HEK293T (cell line): ENCODE measurements at regions not wholly inside any gene's neighbourhood (a gene's known extent, or its start where the extent isn't known, plus 50 kb on each side); places are given as distances from the start of the nearest gene placed in this dataset.

ENCODE experiments used
- ARNT ChIP-seq: fragments of 450-650 bp; IDR thresholded peaks from 2 replicates; pipeline ENCODE4 v1.6.1; 2017; ENCODE audit warnings: mild to moderate bottlenecking
- BHLHE40 ChIP-seq: fragments of 450-650 bp; IDR thresholded peaks from 2 replicates; pipeline ENCODE4 v1.6.1; 2016; ENCODE audit warnings: mild to moderate bottlenecking, moderate library complexity, borderline replicate concordance
- CTBP1 ChIP-seq: fragments of 450-650 bp; IDR thresholded peaks from 2 replicates; pipeline ENCODE4 v1.6.1; 2016; ENCODE audit warnings: borderline replicate concordance
- ELF4 ChIP-seq: fragments of 450-650 bp; IDR thresholded peaks from 2 replicates; pipeline ENCODE4 v1.6.1; 2017; ENCODE audit warnings: antibody characterized with exemption
- FOXA1 ChIP-seq: fragments of 450-650 bp; IDR thresholded peaks from 2 replicates; pipeline ENCODE4 v1.6.1; 2016; ENCODE audit warnings: mild to moderate bottlenecking
- FOXK2 ChIP-seq: fragments of 450-650 bp; IDR thresholded peaks from 2 replicates; pipeline ENCODE4 v1.6.1; 2016; ENCODE audit warnings: mild to moderate bottlenecking
- FOXM1 ChIP-seq: fragments of 450-650 bp; IDR thresholded peaks from 2 replicates; pipeline ENCODE4 v1.6.1; 2017; ENCODE audit warnings: mild to moderate bottlenecking, borderline replicate concordance
- L3MBTL2 ChIP-seq: fragments of 450-650 bp; conservative IDR thresholded peaks from 2 replicates; pipeline ENCODE4 v1.6.1; 2016; ENCODE audit warnings: mild to moderate bottlenecking
- LEF1 ChIP-seq: fragments of 450-650 bp; IDR thresholded peaks from 2 replicates; pipeline ENCODE4 v1.6.1; 2017; ENCODE audit warnings: mild to moderate bottlenecking, borderline replicate concordance
- NFRKB ChIP-seq: fragments of 450-650 bp; IDR thresholded peaks from 2 replicates; pipeline ENCODE4 v1.6.1; 2016; ENCODE audit warnings: mild to moderate bottlenecking, moderate library complexity
- SP1 ChIP-seq: fragments of 450-650 bp; IDR thresholded peaks from 2 replicates; pipeline ENCODE4 v1.6.1; 2017
- SUZ12 ChIP-seq: fragments of 450-650 bp; IDR thresholded peaks from 2 replicates; pipeline ENCODE4 v1.6.1; 2016; ENCODE audit warnings: mild to moderate bottlenecking
- TARDBP ChIP-seq: fragments of 450-650 bp; IDR thresholded peaks from 2 replicates; pipeline ENCODE4 v1.6.1; 2016
- TF ChIP-seq, protein P1 (sequence below): fragments of 450-650 bp; IDR thresholded peaks from 2 replicates; pipeline ENCODE4 v1.6.1; 2016

DNA sequence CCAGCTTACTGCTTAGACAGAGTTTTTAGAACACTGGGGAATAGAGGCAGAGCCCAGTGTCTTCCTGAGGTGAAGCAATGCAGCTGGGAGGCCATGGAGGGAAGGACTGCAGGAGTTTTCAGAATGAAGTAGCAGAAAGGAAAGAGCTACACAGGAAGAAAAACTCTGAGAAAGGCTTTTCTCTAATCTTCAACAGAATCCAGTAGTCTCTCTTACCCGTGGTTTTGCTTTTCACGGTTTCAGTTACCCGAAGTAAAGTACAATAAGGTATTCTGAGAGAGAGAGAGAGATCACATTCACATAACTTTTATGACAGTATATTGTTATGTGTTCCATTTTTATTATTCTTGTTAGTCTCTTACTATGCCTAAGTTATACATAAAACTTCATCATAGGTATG is 761.6 kb downstream of the BCL11B start:
- TF ChIP-seq ELF4 (no peak), LEF1 (no peak), CTBP1 (no peak), FOXA1 (no peak), FOXK2 (no peak), SP1 (no peak), BHLHE40 (no peak), ARNT (no peak), TARDBP (no peak), FOXM1 (no peak), SUZ12 (no peak), L3MBTL2 (no peak), NFRKB (no peak)
- TF ChIP-seq, protein P1, sequence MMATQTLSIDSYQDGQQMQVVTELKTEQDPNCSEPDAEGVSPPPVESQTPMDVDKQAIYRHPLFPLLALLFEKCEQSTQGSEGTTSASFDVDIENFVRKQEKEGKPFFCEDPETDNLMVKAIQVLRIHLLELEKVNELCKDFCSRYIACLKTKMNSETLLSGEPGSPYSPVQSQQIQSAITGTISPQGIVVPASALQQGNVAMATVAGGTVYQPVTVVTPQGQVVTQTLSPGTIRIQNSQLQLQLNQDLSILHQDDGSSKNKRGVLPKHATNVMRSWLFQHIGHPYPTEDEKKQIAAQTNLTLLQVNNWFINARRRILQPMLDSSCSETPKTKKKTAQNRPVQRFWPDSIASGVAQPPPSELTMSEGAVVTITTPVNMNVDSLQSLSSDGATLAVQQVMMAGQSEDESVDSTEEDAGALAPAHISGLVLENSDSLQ: no peak
